HG02885 (cell line): ENCODE measurements at regions not wholly inside any gene's neighbourhood (a gene's known extent, or its start where the extent isn't known, plus 50 kb on each side); places are given as distances from the start of the nearest gene placed in this dataset.
"Not testable (repeated sequence)": the region's sequence is repeated elsewhere in the genome, so short reads cannot be mapped to it uniquely, and the experiment has no call there.

Experiments
- ATAC-seq: cut with Tn5 transposase; IDR thresholded peaks from one replicate; pipeline ENCODE4 v1.9.1; 2021; ENCODE audit warnings: mild to moderate bottlenecking; ENCODE audit not compliant: unreplicated experiment, poor library complexity

DNA sequence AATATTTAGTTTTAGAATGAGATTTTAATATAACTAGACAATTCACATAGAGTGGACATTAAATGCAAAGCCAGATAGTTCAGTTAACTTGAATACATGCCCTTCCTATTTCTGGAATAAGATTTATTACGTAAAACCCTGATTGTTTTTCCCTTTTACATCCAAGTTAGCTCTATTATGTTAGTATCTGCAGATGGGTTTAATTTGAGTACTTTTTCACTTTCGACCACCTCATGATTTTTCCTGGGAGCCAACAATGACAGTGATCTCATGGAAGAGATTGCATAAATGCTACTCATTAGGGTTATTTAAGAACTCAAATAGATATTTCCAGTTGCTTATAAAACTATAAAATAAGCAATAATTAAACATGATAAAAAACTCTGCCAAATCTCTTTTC lies 199.4 kb upstream of the PTGFR start:
- ATAC-seq, result no peak

DNA sequence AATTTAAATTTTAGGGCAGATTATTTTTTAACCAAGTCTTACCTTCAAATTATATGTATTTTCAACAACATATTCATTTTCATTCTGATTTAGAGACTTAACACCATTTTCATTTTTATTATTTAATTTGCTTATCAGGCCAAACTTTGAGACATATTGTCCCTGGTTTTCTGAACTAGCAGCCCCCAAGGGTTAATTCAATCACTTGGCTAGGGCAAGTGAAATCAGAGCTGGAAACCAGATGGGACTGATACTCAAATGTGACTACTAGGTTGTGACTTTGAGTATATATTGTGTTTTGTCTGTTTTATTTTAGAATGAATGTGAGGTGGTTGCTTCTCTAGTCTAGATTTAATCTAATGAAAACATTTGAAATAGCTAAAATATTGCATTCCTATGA lies 198.9 kb upstream of the PTGFR start:
- no peak for ATAC-seq

DNA sequence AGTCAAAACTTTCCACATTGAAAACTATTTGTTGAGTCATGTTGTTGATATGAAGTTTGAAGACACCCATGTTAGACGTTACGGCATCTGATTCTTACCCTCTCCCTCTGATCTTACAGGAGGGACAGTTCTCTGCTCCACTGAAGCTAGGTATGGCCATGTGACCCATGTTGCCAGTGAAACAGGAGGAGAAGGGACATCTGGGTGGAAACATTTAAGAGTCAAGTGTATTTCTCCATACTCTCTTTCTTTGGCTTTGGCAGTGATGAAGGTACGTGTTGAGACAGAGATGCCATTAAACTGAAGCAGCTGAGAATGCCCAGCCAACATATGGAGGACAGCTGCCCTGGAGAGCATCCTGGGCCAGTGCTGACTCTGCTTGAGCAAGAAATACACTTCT lies 198.4 kb upstream of the PTGFR start:
- no peak for ATAC-seq

DNA sequence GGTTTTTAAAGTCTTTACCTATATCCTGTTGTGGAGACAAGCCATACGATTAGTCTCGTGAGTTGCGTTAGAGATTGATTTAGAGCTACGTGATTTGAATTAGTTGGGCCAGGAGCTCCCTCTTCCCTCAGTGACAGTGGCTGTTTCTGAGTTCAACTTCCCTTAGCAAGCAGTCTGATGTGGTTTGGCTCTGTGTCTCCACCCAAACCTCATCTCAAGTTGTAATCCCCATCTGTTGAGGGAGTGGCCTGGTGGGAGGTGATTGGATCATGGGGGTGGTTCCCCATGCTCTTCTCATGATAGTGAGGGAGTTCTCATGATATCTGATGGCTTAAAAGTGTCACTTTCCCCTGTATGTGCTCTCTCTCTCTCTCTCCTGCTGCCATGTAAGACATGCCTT lies 192.9 kb upstream of the PTGFR start:
- no peak for ATAC-seq

DNA sequence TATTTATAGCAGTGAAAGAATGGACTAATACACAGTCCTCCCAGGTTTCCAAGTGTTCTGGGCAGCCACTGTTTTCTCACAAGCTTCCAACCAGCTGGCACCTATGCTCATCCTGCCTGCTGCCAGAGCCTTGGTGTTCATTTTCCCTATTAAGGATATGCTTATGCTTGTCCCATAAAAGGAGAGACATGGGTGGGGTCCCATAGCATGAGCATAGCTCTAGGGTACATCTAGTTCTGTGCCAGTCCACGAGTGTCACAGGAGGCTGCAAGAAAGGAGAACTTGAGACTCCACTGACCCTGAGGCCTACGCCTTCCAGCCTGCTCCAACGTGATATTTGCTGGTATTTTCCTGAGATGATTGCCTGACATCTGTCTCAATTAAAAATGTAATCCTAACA lies 192.4 kb upstream of the PTGFR start:
- ATAC-seq, result no peak

DNA sequence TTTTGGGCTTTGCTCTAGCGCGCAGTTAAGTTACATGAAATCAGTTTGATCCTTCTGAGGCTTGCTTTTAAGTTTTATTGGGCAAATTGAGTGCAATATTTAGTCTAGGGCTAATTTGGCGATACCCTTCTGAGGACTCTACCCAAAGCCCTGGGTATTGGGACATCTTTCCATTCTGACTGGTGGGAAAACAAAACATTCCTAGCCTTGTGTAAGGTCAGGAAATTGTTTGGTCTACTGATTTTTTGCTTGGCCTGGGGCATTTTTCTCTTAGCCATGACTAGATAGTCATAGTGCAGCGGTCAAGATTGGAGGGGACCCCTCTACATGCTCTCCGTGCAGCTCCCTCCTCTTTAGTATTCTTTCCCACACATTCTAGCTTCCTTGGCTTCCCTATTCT lies 189.6 kb upstream of the PTGFR start:
- no peak for ATAC-seq

DNA sequence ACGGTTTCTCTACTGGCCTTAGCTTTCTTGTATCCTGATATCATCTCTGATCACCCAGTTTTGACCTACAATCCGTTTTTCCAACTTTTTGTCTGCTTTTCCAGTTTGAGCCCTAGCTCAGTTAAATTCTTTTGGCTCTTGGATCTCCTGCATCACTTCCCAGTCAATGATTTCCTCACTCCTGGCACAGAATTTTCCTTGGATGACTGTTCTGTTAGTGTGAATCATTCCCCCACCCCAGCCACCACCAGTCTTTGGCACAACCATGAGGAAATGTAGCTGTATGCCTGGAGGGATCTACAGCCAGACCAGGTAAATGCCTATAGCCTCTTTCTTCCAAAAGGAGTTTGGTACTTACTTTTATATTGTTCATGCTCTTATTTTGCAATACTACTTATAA lies 187.2 kb upstream of the PTGFR start:
- ATAC-seq, result no peak

DNA sequence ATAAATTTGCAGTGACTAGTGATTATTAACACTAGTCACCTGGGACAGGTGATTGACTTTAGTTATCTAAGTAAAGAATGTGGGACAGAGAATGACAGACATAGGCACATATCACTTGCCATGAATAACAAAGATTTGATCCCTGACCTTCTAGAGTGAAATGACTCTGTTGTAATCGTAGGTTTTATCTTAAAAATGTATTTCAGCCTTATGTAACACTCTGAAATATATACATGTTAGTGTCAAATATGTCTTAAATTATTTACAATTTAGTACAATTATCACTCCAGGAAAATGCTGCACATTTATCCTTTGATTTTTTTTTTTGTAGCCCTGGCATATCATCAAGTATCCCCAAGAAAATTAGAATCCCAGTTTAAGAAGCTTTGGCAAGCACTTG lies 186.4 kb upstream of the PTGFR start:
- ATAC-seq, result no peak

DNA sequence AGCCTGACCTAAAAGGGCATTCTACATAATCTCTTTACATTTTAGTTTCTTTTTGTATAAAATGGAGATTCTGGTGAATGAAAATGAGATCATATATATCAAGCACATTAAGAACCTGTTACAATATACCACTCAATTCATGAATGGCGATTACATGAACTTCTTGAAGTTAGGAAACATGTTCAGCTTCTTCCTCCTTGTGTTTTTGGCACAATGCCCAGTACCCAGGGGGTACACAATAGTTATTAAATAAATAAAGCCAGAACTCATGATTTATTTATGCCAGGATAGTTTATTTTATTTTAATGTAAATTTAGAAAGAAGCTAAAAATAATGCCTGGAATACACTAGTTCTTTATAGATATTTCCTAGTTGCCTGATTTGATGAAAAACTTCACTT lies 186.0 kb upstream of the PTGFR start:
- ATAC-seq, result no peak

DNA sequence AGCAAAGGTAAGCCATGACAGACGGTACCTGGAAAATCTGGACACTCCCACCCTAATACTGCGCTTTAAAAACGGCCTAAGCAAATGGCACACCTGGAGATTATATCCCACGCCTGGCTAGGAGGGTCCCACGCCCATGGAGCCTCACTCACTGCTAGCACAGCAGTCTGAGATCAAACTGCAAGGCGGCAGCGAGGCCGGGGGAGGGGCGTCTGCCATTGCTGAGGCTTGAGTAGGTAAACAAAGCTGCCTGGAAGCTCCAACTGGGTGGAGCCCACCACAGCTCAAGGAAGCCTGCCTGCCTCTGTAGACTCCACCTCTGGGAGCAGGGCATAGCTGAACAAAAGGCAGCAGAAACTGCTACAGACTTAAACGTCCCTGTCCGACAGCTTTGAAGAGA lies 180.5 kb upstream of the PTGFR start:
- not testable (repeated sequence) for ATAC-seq

DNA sequence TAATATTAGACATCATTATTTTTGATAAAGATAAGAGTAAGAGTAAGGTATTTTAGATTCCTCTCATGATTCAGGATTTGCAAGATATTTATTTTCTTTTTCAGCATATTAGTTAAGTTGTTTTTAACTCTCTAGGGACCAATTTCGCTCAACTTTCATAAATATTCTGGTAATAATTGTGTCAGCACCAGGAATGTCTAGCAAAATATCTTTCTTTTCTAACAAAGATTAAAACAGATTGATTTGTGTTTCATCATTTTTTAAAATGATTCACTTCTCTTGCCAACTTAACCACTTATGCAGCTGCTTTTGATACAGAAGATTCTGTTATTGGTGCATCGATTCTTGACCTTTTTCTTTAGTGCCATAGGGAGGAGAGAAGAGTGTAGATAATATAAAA lies 172.8 kb upstream of the PTGFR start:
- no peak for ATAC-seq

DNA sequence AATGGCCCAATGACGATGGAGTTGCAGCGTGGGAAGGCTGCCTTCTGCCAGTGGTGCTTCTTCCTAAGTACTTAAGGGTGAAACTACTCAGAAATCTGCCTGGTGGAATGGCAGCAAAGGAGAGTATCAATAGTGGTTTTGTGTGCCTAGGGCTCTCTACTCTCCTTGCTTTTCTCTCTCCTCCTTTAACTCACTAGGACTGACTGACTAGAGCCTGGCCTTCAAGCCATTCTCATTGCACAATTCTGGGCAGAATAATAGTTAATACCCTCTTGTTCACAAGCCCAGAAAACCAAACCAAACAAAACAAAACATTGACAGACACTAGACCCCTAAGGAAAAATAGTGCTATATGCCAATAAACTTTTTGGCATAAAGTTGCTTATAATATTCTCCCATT lies 171.2 kb upstream of the PTGFR start:
- no peak for ATAC-seq

DNA sequence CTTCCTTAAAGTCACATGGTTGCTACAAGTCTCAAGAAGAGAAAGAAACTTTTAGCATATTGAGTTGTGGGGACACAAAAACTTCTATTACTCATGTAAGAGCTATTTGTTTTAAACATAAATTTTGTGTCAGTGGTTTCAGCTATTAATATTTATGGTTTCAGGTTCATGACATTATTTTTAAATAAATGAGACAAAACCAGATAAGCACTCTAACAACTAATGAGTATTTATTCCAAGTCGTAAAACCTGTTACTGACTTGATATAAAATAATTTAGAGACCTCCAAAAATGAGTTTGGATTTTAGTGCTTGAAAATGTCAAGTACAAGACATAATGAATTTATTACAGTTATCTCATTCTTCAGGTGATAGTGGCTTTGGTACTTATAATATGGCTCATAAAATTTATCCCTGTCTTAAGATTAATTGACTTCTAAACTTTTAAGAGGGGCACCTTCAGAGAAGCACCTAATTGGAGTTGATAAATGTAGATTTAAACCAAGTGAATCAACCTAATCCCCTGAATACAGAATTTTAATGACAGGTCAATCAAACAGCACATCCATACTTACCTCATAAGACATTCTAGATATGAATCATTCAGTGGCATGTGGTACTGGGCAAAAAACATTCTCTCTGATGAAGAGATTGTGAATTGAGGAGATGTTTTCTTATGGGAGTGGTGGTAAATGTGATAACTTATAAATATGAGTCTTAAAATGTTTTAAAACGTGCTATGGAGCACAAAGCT lies 167.7 kb upstream of the PTGFR start:
- ATAC-seq, result no peak

DNA sequence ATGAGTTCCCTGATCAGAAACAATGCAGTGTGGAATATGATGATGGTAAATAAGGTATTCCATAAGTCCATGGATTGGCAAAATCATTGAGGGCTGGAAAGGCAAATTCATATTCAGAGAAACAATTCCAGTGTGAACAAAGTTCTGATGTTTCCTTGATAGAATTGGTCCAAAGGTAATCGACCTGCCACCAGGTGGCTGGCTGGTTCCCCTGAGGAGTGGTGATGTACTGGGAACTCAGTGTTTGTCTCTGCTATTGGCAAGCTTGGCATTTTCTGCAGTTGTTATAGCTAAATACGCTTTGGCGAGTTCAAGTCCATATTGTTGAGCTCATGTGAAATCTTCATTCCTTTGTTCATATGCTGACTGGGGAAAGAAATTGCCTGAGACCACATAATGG lies 165.5 kb upstream of the PTGFR start:
- ATAC-seq, result no peak

DNA sequence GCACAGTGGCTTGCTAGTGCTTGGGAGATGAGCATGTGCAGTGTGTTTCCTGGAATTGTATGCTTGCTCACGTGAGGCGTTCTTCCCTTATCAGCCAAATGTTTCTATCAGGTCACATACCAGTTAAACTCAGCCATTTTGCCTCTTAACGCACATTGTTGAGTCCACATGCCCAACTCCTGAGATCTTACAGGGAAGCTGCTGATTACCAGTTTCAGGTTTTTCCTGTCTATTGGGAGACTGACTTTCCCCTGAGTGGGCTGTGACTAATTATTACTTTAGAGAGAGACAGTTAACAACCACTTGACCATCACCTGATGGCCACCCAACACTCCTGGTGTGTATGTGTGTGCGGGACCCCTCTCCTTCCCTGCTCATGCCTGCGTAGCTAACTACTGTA lies 161.3 kb upstream of the PTGFR start:
- ATAC-seq, result no peak

DNA sequence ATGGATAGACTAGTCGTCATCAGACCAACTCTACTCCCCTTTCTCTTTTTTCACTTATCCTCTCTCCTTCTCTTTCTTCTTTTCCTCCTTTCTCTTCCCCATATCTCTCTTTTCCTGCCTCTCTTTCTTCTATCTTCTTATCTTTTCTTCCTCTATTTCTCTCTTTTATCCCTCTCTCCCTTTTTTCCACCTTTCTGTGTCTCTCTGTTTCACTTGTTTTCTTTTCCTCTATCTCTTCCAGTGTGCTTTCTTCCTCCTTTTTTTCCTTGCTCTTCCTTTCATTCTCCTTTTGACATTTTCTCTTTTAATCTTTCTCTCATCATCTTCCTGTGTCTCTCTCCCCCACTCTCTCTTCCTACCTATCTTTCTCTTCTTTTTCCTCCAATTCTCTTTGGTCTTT lies 159.0 kb upstream of the PTGFR start:
- no peak for ATAC-seq

DNA sequence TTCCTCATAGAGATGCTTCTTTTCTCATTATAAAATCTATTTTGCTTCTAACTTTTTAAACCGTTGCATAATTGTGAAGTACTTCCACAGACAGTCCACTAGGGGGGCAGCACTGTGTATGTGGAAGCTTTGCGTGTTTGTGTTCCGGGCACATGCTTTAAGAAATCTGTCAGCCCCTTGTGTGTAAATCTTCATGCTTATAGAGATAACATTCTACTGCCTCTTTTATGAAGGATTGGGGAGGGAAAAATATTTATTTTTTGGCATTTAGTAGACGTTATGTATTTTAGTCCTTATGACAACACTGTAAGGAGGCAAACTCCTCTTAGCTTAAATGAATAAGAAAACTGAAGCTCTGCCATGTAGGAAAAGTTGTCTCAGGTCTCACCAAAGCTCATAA lies 157.3 kb upstream of the PTGFR start:
- ATAC-seq, result peak; percentile 94

DNA sequence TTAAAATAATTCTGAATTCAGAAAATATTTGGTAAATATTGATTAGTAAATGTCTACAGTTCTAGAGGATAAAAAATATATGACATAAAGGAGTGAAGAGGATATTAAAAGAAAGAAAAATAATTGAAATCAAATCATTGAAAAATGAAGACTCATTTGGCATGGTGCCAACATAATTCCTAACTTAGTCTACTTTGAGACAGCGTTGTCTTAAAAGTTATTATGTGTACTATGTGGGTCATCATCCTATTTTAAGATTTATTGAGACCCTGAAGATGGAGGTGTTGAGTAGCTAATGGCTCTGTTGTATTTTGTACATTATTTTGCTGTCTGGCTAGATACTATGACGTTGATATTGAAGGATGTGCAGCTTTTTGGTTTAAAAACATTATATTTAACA lies 156.7 kb upstream of the PTGFR start:
- ATAC-seq, result no peak

DNA sequence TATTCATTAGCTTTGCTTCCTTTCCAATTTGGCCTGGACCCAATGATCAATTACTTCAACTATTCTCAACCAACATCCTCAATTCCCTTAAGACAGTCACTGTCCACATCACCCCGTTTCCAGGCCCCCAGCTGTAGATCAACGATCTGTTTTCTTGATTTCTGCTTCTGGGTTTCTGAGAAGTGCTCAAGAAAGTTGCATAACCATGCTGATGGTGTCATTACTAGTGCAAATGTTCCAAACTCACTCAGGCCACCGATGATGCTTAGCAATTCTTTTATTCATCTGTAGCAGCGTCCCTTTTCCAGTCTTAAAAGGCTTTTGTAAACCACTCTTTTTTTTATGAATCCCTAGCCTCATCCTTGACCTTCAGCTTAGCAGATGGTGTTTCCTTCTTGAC lies 155.8 kb upstream of the PTGFR start:
- ATAC-seq, result no peak

DNA sequence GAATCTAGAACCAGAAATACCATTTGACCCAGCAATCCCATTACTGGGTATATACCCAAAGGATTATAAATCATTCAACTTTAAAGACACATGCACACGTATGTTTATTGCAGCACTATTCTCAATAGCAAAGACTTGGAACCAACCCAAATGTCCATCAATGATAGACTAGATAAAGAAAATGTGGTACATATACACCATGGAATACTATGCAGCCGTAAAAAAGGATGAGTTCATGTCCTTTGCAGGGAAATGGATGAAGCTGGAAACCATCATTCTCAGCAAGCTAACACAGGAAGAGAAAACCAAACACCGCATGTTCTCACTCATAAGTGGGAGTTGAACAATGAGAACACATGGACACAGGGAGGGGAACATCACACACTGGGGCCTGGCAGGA lies 154.0 kb upstream of the PTGFR start:
- not testable (repeated sequence) for ATAC-seq

DNA sequence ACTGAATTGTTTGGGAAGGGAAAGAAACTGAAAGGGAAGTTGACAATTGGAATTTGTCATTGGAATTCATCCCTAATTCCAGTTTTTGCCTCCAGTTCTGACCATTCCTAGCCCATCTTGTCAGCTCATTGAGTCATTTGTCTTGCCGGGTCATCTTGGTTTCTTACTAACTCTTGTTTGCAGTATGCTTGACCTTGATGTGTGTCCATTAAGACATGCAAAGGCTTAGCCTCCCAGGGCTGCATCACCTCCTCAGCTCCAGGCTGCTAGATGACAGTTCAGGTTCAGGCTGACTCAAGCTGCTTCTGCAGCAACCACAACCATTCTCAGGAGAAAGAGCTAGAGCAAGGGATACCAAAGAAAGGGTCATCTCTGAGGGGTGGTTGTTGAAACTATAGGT lies 151.3 kb upstream of the PTGFR start:
- no peak for ATAC-seq

DNA sequence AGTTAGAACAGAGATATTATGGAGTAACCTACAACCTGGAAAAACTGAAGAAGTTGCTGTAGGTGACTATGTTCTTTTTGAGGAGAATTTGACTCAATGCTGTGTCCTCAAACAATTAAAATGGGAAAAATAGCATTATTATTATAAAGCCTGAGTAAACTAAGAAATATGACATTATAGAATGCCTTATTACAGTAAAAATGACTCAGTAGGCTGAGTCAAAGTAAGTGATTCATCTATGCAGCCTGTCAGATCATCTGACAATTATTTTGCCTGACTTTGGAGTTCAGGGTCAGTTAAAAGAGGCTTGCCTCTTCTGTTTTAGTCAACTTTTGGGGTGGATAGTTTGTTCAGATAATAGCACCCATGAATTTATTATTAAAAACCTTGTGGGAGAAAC lies 150.8 kb upstream of the PTGFR start:
- no peak for ATAC-seq
